ENCODE measurements at regions not wholly inside any gene's neighbourhood (a gene's known extent, or its start where the extent isn't known, plus 50 kb on each side); places are given as distances from the start of the nearest gene placed in this dataset.

DNA sequence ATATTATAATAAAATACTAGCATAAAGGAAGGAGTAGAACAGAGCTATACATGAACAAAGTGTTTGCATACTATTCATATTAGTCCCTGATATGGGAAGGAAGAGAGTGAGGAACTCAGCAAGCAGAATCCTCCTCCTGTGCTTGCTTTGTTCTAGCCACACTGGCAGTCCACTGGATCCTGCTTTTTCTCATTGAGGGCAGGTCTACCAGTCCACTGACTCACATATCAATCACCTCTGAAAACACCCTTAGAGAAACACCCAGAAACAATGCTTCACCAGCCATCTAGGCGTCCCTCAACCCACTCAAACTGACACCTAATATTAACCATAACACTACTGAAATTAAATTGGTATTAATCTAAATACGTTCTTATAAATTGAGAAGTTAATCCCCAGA is 1861.7 kb upstream of the SEL1L start:
- Histone ChIP-seq H3K9me3 (no peaks in the 10 kb centered on the region), H3K4me1 (no peaks in the 10 kb centered on the region)
- WGBS = 90% methylated on average over 2 of the region's 2 CpGs

DNA sequence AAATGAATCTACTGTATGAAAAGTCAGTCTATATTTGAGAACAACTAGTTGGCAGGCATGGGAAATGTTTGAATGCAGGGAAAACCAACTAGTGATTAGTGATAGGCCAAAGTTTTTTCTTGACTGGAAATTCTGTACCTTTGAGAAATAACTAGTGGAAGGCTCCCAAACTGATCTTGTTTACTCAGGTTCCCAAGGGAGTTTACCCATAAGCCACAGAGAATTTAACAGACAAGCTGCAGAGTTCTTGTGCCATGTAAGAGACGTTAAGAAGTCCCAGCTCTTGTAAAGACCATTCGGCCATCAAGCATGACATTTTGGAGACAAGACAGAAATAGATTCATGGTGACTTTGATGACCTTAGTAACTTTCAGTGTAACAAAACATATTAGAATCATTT is 1882.8 kb upstream of the SEL1L start:
- H3K27me3 ChIP-seq = no peaks in the 10 kb centered on the region
- no peaks in the 10 kb centered on the region for H3K9me3 ChIP-seq
- no peak overlapping the region for H3K4me3 ChIP-seq
- 76% methylated on average over 2 of the region's 2 CpGs for WGBS
- H3K36me3 ChIP-seq = no peaks in the 10 kb centered on the region
- DNase-seq (ENCODE audit: low spot score in 2 of 2) = no peak
- H3K4me1 ChIP-seq = no peaks in the 10 kb centered on the region
- H3K27ac ChIP-seq = no peak overlapping the region
- no peak for TF ChIP-seq POLR2AphosphoS5 (IDR thresholded peaks at IDR 0.05)
- no peak for TF ChIP-seq POLR2A (IDR thresholded peaks at IDR 0.05)
- TF ChIP-seq EP300 (IDR thresholded peaks at IDR 0.05) = no peak
- no peak for TF ChIP-seq CTCF (IDR thresholded peaks at IDR 0.05)

More for the DNA sequence above, 1861.7 kb upstream of the SEL1L start:
- TF ChIP-seq CTCF (IDR thresholded peaks at IDR 0.05) = no peak
- TF ChIP-seq POLR2A (IDR thresholded peaks at IDR 0.05) = no peak
- TF ChIP-seq EP300 (IDR thresholded peaks at IDR 0.05) = no peak
- no peak for TF ChIP-seq POLR2AphosphoS5 (IDR thresholded peaks at IDR 0.05)
- no peak for DNase-seq (ENCODE audit: low spot score in 2 of 2)
- H3K4me3 ChIP-seq = no peak overlapping the region
- no peaks in the 10 kb centered on the region for H3K27me3 ChIP-seq
- no peaks in the 10 kb centered on the region for H3K36me3 ChIP-seq
- no peak overlapping the region for H3K27ac ChIP-seq

DNA sequence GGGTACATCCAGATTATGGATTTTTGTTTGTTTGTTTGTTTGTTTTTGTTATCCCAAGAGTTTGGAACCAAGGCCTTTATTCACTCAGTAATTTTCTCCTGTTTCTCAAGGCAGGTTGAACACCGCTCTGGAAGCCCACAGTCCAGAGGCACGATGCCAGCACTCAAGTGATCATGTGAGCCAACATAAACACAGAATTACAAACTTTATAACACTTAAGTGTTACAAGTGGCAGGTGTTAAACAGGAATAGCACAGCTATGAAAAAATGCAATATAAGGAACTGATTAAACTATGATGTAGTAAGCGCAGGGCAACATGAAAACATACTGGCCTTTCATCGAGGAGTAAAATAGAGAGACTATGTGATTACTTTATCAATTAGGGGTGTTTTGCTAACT is 1885.8 kb upstream of the SEL1L start:
- Histone ChIP-seq H3K9me3 (no peaks in the 10 kb centered on the region), H3K27ac (no peak overlapping the region), H3K4me1 (no peaks in the 10 kb centered on the region), H3K36me3 (no peaks in the 10 kb centered on the region), H3K27me3 (no peaks in the 10 kb centered on the region), H3K4me3 (no peak overlapping the region)
- no peak for TF ChIP-seq POLR2AphosphoS5 (IDR thresholded peaks at IDR 0.05)
- no peak for DNase-seq (ENCODE audit: low spot score in 2 of 2)
- 79% methylated on average over 4 of the region's 4 CpGs for WGBS

- 43% methylated on average over 2 of the region's 2 CpGs for WGBS
- Histone ChIP-seq H3K36me3 (no peaks in the 10 kb centered on the region), H3K27ac (no peak overlapping the region), H3K4me3 (no peak overlapping the region), H3K4me1 (no peaks in the 10 kb centered on the region), H3K9me3 (no peaks in the 10 kb centered on the region), H3K27me3 (no peaks in the 10 kb centered on the region)
- no peak for DNase-seq (ENCODE audit: low spot score in 2 of 2)
- TF ChIP-seq CTCF (IDR thresholded peaks at IDR 0.05) (no peak), POLR2A (IDR thresholded peaks at IDR 0.05) (no peak), POLR2AphosphoS5 (IDR thresholded peaks at IDR 0.05) (no peak), EP300 (IDR thresholded peaks at IDR 0.05) (no peak)
These were observed 1888.1 kb upstream of the SEL1L start for GRCh38 chr14:83421711-83422110.

DNA sequence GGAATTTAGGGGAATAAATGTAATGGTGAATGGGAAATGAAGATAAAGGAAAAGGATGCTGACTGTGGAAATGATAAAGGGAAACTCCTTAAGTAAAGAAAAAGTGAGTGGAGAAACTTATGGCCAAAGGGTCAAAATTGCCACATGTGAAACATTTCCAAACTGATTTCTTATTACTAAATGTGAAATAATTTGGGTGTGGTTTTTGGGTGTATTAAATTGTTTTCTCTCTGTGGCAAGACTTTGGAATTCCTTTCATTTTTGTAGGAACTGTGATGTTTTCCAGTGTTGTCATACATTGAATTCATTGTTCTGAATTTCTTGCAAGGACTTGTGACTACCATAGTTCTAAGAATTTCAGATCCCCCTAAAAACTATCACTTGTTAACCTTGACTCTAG is 1891.5 kb upstream of the SEL1L start:
- Histone ChIP-seq H3K27ac (no peak overlapping the region), H3K4me1 (no peaks in the 10 kb centered on the region), H3K4me3 (no peak overlapping the region), H3K9me3 (no peaks in the 10 kb centered on the region), H3K36me3 (no peaks in the 10 kb centered on the region), H3K27me3 (no peaks in the 10 kb centered on the region)
- TF ChIP-seq CTCF (IDR thresholded peaks at IDR 0.05) (no peak), POLR2AphosphoS5 (IDR thresholded peaks at IDR 0.05) (no peak), EP300 (IDR thresholded peaks at IDR 0.05) (no peak), POLR2A (IDR thresholded peaks at IDR 0.05) (no peak)
- DNase-seq (ENCODE audit: low spot score in 2 of 2) = no peak

GRCh38 chr14:83425706-83426105 is 1892.1 kb upstream of the SEL1L start:
- no peaks in the 10 kb centered on the region for H3K4me1 ChIP-seq
- H3K27ac ChIP-seq = no peak overlapping the region
- 85% methylated on average over 2 of the region's 2 CpGs for WGBS
- no peaks in the 10 kb centered on the region for H3K36me3 ChIP-seq
- no peak overlapping the region for H3K4me3 ChIP-seq
- no peaks in the 10 kb centered on the region for H3K9me3 ChIP-seq
- H3K27me3 ChIP-seq = no peaks in the 10 kb centered on the region
- DNase-seq (ENCODE audit: low spot score in 2 of 2) = no peak
- no peak for TF ChIP-seq POLR2A (IDR thresholded peaks at IDR 0.05)
- no peak for TF ChIP-seq EP300 (IDR thresholded peaks at IDR 0.05)
- no peak for TF ChIP-seq CTCF (IDR thresholded peaks at IDR 0.05)
- no peak for TF ChIP-seq POLR2AphosphoS5 (IDR thresholded peaks at IDR 0.05)
